ENCODE measurements at regions not wholly inside any gene's neighbourhood (a gene's known extent, or its start where the extent isn't known, plus 50 kb on each side); places are given as distances from the start of the nearest gene placed in this dataset.

GRCh38 chr18:55034742-55035141 lies 75.5 kb upstream of the CCDC68 start:
- no peak for DNase-seq

- DNase-seq, result peak; percentile 36
Observed at GRCh38 chr18:55031979-55032378, 72.7 kb upstream of the CCDC68 start.

GRCh38 chr18:55031576-55031975 lies 72.3 kb upstream of the CCDC68 start:
- DNase-seq, result peak; percentile 55

GRCh38 chr18:55031164-55031563 lies 71.9 kb upstream of the CCDC68 start:
- peak; percentile 41 for DNase-seq

GRCh38 chr18:55024564-55024963 lies 65.3 kb upstream of the CCDC68 start:
- DNase-seq, result no peak

- peak; percentile 15 for DNase-seq
Observed at GRCh38 chr18:55018602-55019001, 59.3 kb upstream of the CCDC68 start.

GRCh38 chr18:55014095-55014494 lies 54.8 kb upstream of the CCDC68 start:
- DNase-seq, result no peak

GRCh38 chr18:55013685-55014084 lies 54.4 kb upstream of the CCDC68 start:
- DNase-seq, result no peak

- no peak for DNase-seq
Observed at GRCh38 chr18:55013086-55013485, 53.8 kb upstream of the CCDC68 start.

- no peak for DNase-seq
Observed at GRCh38 chr18:55012008-55012407, 52.7 kb upstream of the CCDC68 start.

All from DMS53 (cell line).